Mesenchymal stem cell (in vitro differentiated cells and primary cell): ENCODE measurements at regions not wholly inside any gene's neighbourhood (a gene's known extent, or its start where the extent isn't known, plus 50 kb on each side); places are given as distances from the start of the nearest gene placed in this dataset.

ENCODE experiments used
- DNase-seq: peaks from one replicate; pipeline ENCODE4 v3.0.0-alpha.2; 2013
- H2AFZ ChIP-seq: one replicate; pipeline ENCODE4 v1.6.1; 2013; ENCODE audit warnings: low read depth, mild to moderate bottlenecking, control low read depth, inconsistent platforms, low read length, moderate library complexity
- H2AK5ac ChIP-seq: 2 replicates; pipeline ENCODE4 v1.6.1; 2013; ENCODE audit warnings: low read length, moderate library complexity, mild to moderate bottlenecking, inconsistent platforms; ENCODE audit not compliant: severe bottlenecking
- H2BK120ac ChIP-seq: one replicate; pipeline ENCODE4 v1.6.1; 2013; ENCODE audit warnings: low read depth, mild to moderate bottlenecking, inconsistent platforms, low read length, moderate library complexity
- H2BK12ac ChIP-seq, 2 experiments: one replicate each; pipeline ENCODE4 v1.6.1; 2013; ENCODE audit warnings: inconsistent platforms in 2 of 2, low read length in 2 of 2, mild to moderate bottlenecking in 2 of 2, moderate library complexity in 2 of 2, control low read depth in 1 of 2
- H2BK15ac ChIP-seq: one replicate; pipeline ENCODE4 v1.6.1; 2013; ENCODE audit warnings: mild to moderate bottlenecking, low read depth, inconsistent platforms; ENCODE audit not compliant: poor library complexity, severe bottlenecking
- H2BK5ac ChIP-seq: 2 replicates; pipeline ENCODE4 v1.6.1; 2013; ENCODE audit warnings: low read depth, mild to moderate bottlenecking, low read length, control low read depth, inconsistent platforms; ENCODE audit not compliant: poor library complexity, severe bottlenecking
- H3K14ac ChIP-seq, 2 experiments: one replicate each; pipeline ENCODE4 v1.6.1; 2013; ENCODE audit warnings: inconsistent platforms in 2 of 2, low read length in 2 of 2, control low read depth in 1 of 2, mild to moderate bottlenecking in 1 of 2, moderate library complexity in 1 of 2
- H3K18ac ChIP-seq, 2 experiments: one replicate each; pipeline ENCODE4 v1.6.1; 2013; ENCODE audit warnings: inconsistent platforms in 2 of 2, low read length in 2 of 2, control low read depth in 1 of 2, low read depth in 1 of 2, mild to moderate bottlenecking in 1 of 2
- H3K23ac ChIP-seq, 2 experiments: one replicate each; pipeline ENCODE4 v1.6.1; 2013; ENCODE audit warnings: inconsistent platforms in 2 of 2, low read length in 2 of 2, mild to moderate bottlenecking in 2 of 2, moderate library complexity in 2 of 2, control low read depth in 1 of 2
- H3K27ac ChIP-seq: 2 replicates; pipeline ENCODE4 v1.5.1; 2013; ENCODE audit warnings: mild to moderate bottlenecking, moderate library complexity, low read length, control low read depth, inconsistent platforms; ENCODE audit not compliant: poor library complexity, severe bottlenecking
- H3K27me3 ChIP-seq, 2 experiments: 2 replicates each; pipeline versions ENCODE4 v1.6.1 to v1.7.0; 2013; ENCODE audit warnings: low read length in 2 of 2, mild to moderate bottlenecking in 2 of 2, moderate library complexity in 2 of 2, control low read depth in 1 of 2, inconsistent platforms in 1 of 2; ENCODE audit not compliant: control insufficient read depth in 1 of 2, insufficient read depth in 1 of 2
- H3K36me3 ChIP-seq, 2 experiments: 2 replicates each; pipeline versions ENCODE4 v1.6.1 to v1.7.0; 2013; ENCODE audit warnings: low read length in 2 of 2, control low read depth in 1 of 2, inconsistent platforms in 1 of 2, low read depth in 1 of 2, mild to moderate bottlenecking in 1 of 2; ENCODE audit not compliant: insufficient read depth in 2 of 2, control insufficient read depth in 1 of 2
- H3K4ac ChIP-seq, 2 experiments: one replicate each; pipeline ENCODE4 v1.6.1; 2013; ENCODE audit warnings: inconsistent platforms in 2 of 2, low read length in 2 of 2, mild to moderate bottlenecking in 2 of 2, moderate library complexity in 2 of 2, control low read depth in 1 of 2, low read depth in 1 of 2
- H3K4me1 ChIP-seq: 2 replicates; pipeline ENCODE4 v1.6.1; 2013; ENCODE audit warnings: low read depth, low read length, control low read depth; ENCODE audit not compliant: control insufficient read depth, insufficient read depth
- H3K4me2 ChIP-seq: 2 replicates; pipeline ENCODE4 v1.6.1; 2013; ENCODE audit warnings: low read length, mild to moderate bottlenecking, inconsistent platforms; ENCODE audit not compliant: poor library complexity, severe bottlenecking
- H3K4me3 ChIP-seq, 2 experiments: 2 replicates each; pipeline versions ENCODE4 v1.5.1 to v1.7.0; 2013; ENCODE audit warnings: low read length in 2 of 2, mild to moderate bottlenecking in 2 of 2, control low read depth in 1 of 2, low read depth in 1 of 2; ENCODE audit not compliant: insufficient read depth in 1 of 2
- H3K79me1 ChIP-seq: replicated peaks from 2 replicates; pipeline ENCODE4 v1.6.1; 2013; ENCODE audit warnings: mild to moderate bottlenecking, control low read depth, low read length, inconsistent platforms; ENCODE audit not compliant: poor library complexity, severe bottlenecking
- H3K9ac ChIP-seq: 2 replicates; pipeline ENCODE4 v1.7.0; 2013; ENCODE audit warnings: mild to moderate bottlenecking, low read length, moderate library complexity
- H3K9me3 ChIP-seq: 2 replicates; pipeline ENCODE4 v1.7.0; 2013; ENCODE audit warnings: mild to moderate bottlenecking, low read length; ENCODE audit not compliant: control insufficient read depth
- H4K8ac ChIP-seq: one replicate; pipeline ENCODE4 v1.6.1; 2013; ENCODE audit warnings: inconsistent platforms, mild to moderate bottlenecking, low read length, moderate library complexity
- H4K91ac ChIP-seq: one replicate; pipeline ENCODE4 v1.6.1; 2013; ENCODE audit warnings: mild to moderate bottlenecking, low read length, inconsistent platforms
- WGBS: methylation state at CpG from one replicate; pipeline ENCODE4 v1.1.7; 2013; ENCODE audit warnings: mixed read lengths; 5-methylcytosine and 5-hydroxymethylcytosine counted together

- H2BK120ac ChIP-seq = no peak overlapping the region
- H3K4me1 ChIP-seq = no peaks in the 10 kb centered on the region
- no peak overlapping the region for H2BK12ac ChIP-seq
- DNase-seq = no peak
- no peaks in the 10 kb centered on the region for H3K27me3 ChIP-seq
- H2AK5ac ChIP-seq = no peak overlapping the region
- no peaks in the 10 kb centered on the region for H3K9me3 ChIP-seq
- 91% methylated on average over 6 of the region's 7 CpGs for WGBS
- H4K91ac ChIP-seq = no peak overlapping the region
- H3K14ac ChIP-seq = no peak overlapping the region
- no peak overlapping the region for H3K4me2 ChIP-seq
- no peaks in the 10 kb centered on the region for H3K36me3 ChIP-seq
- no peak overlapping the region for H2AFZ ChIP-seq
- H2BK5ac ChIP-seq = no peak overlapping the region
- H3K23ac ChIP-seq = no peak overlapping the region
- no peak overlapping the region for H3K9ac ChIP-seq
- H3K27ac ChIP-seq = no peak overlapping the region
- no peak overlapping the region for H4K8ac ChIP-seq
- no peak overlapping the region for H2BK15ac ChIP-seq
- no peak overlapping the region for H3K4ac ChIP-seq
- no peaks in the 10 kb centered on the region for H3K79me1 ChIP-seq
- no peak overlapping the region for H3K4me3 ChIP-seq
- H3K18ac ChIP-seq = no peak overlapping the region
Observed at GRCh38 chr6:74979065-74979766, 226.6 kb downstream of the COL12A1 start.

- no peak for DNase-seq
- Histone ChIP-seq H4K8ac (no peak overlapping the region), H3K23ac (no peak overlapping the region), H2BK5ac (no peak overlapping the region), H3K4me2 (no peak overlapping the region), H3K27ac (no peak overlapping the region), H3K36me3 (no peaks in the 10 kb centered on the region), H3K14ac (no peak overlapping the region), H4K91ac (no peak overlapping the region), H3K4me3 (no peak overlapping the region), H3K9ac (no peak overlapping the region), H2AK5ac (no peak overlapping the region), H3K9me3 (no peaks in the 10 kb centered on the region), H3K79me1 (no peaks in the 10 kb centered on the region), H3K4ac (no peak overlapping the region), H3K4me1 (no peaks in the 10 kb centered on the region), H2BK120ac (no peak overlapping the region), H2AFZ (no peak overlapping the region), H3K18ac (no peak overlapping the region), H3K27me3 (no peaks in the 10 kb centered on the region), H2BK15ac (no peak overlapping the region), H2BK12ac (no peak overlapping the region)
- 84% methylated on average over 2 of the region's 2 CpGs for WGBS
Observed at GRCh38 chr6:74976701-74977100, 229.2 kb downstream of the COL12A1 start.

- Histone ChIP-seq H2BK5ac (no peak overlapping the region), H3K4me1 (no peaks in the 10 kb centered on the region), H3K27me3 (no peaks in the 10 kb centered on the region), H3K27ac (no peak overlapping the region), H3K36me3 (no peaks in the 10 kb centered on the region), H2BK15ac (no peak overlapping the region), H3K4me3 (no peak overlapping the region), H3K4ac (no peak overlapping the region), H3K18ac (no peak overlapping the region), H3K14ac (no peak overlapping the region), H3K79me1 (no peaks in the 10 kb centered on the region), H3K9ac (no peak overlapping the region), H3K23ac (no peak overlapping the region), H4K91ac (no peak overlapping the region), H4K8ac (no peak overlapping the region), H2AFZ (no peak overlapping the region), H3K4me2 (no peak overlapping the region), H3K9me3 (no peaks in the 10 kb centered on the region), H2BK12ac (no peak overlapping the region), H2AK5ac (no peak overlapping the region), H2BK120ac (no peak overlapping the region)
- DNase-seq = no peak
Observed at GRCh38 chr6:74976026-74976425, 229.8 kb downstream of the COL12A1 start.

GRCh38 chr6:74973591-74973990, 232.3 kb downstream of the COL12A1 start:
- Histone ChIP-seq H3K18ac (no peak overlapping the region), H3K27ac (no peak overlapping the region), H3K4me1 (no peaks in the 10 kb centered on the region), H3K4me2 (no peak overlapping the region), H2BK5ac (no peak overlapping the region), H3K9ac (no peak overlapping the region), H4K8ac (no peak overlapping the region), H2BK120ac (no peak overlapping the region), H3K14ac (no peak overlapping the region), H3K4ac (no peak overlapping the region), H3K79me1 (no peaks in the 10 kb centered on the region), H2BK12ac (no peak overlapping the region), H2AK5ac (no peak overlapping the region), H2AFZ (no peak overlapping the region), H3K9me3 (no peaks in the 10 kb centered on the region), H4K91ac (no peak overlapping the region), H3K4me3 (no peak overlapping the region), H3K23ac (no peak overlapping the region), H3K27me3 (no peaks in the 10 kb centered on the region), H2BK15ac (no peak overlapping the region), H3K36me3 (no peaks in the 10 kb centered on the region)
- DNase-seq = no peak
